HL-60 (cell line): ENCODE measurements at regions not wholly inside any gene's neighbourhood (a gene's known extent, or its start where the extent isn't known, plus 50 kb on each side); places are given as distances from the start of the nearest gene placed in this dataset.

Source experiments
- POLR2AphosphoS5 ChIP-seq: IDR thresholded peaks from 2 replicates; pipeline ENCODE4 v1.6.1; 2012; ENCODE audit warnings: low read depth
- TF ChIP-seq, protein P1 (sequence below): IDR thresholded peaks from one replicate; pipeline ENCODE4 v1.5.1; 2011; ENCODE audit warnings: low read length, control low read depth, inconsistent platforms; ENCODE audit not compliant: insufficient read depth
- TF ChIP-seq, protein P2 (sequence below): IDR thresholded peaks from 2 replicates; pipeline ENCODE4 v1.6.1; 2012; ENCODE audit warnings: low read depth; ENCODE audit not compliant: insufficient replicate concordance

DNA sequence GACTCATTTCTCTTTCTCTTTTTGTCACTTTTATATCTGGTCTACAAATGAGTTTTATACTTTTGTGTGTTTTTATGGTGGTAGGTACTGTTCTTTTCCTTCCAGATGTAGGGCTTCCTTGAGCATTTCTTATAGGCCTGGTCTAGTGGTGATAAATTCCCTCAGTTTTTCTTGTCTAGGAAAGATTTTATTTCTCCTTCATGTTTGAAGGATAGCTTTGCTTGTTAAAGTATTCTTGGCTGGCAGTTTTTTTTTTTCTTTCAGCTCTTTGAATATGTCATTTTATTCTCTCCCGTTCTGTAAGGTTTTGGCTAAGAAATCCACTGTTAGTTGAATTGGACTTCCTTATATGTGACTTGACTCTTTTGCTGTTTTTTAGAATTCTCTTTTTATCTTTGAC, 292.7 kb downstream of the RPS24 start:
- TF ChIP-seq, protein P1, sequence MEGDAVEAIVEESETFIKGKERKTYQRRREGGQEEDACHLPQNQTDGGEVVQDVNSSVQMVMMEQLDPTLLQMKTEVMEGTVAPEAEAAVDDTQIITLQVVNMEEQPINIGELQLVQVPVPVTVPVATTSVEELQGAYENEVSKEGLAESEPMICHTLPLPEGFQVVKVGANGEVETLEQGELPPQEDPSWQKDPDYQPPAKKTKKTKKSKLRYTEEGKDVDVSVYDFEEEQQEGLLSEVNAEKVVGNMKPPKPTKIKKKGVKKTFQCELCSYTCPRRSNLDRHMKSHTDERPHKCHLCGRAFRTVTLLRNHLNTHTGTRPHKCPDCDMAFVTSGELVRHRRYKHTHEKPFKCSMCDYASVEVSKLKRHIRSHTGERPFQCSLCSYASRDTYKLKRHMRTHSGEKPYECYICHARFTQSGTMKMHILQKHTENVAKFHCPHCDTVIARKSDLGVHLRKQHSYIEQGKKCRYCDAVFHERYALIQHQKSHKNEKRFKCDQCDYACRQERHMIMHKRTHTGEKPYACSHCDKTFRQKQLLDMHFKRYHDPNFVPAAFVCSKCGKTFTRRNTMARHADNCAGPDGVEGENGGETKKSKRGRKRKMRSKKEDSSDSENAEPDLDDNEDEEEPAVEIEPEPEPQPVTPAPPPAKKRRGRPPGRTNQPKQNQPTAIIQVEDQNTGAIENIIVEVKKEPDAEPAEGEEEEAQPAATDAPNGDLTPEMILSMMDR, result no peak
- TF ChIP-seq, protein P2, sequence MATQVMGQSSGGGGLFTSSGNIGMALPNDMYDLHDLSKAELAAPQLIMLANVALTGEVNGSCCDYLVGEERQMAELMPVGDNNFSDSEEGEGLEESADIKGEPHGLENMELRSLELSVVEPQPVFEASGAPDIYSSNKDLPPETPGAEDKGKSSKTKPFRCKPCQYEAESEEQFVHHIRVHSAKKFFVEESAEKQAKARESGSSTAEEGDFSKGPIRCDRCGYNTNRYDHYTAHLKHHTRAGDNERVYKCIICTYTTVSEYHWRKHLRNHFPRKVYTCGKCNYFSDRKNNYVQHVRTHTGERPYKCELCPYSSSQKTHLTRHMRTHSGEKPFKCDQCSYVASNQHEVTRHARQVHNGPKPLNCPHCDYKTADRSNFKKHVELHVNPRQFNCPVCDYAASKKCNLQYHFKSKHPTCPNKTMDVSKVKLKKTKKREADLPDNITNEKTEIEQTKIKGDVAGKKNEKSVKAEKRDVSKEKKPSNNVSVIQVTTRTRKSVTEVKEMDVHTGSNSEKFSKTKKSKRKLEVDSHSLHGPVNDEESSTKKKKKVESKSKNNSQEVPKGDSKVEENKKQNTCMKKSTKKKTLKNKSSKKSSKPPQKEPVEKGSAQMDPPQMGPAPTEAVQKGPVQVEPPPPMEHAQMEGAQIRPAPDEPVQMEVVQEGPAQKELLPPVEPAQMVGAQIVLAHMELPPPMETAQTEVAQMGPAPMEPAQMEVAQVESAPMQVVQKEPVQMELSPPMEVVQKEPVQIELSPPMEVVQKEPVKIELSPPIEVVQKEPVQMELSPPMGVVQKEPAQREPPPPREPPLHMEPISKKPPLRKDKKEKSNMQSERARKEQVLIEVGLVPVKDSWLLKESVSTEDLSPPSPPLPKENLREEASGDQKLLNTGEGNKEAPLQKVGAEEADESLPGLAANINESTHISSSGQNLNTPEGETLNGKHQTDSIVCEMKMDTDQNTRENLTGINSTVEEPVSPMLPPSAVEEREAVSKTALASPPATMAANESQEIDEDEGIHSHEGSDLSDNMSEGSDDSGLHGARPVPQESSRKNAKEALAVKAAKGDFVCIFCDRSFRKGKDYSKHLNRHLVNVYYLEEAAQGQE, result no peak
- TF ChIP-seq POLR2AphosphoS5, result no peak
